COLO668 (cell line): ENCODE measurements at regions not wholly inside any gene's neighbourhood (a gene's known extent, or its start where the extent isn't known, plus 50 kb on each side); places are given as distances from the start of the nearest gene placed in this dataset.

Experiments
- DNase-seq: peaks from one replicate; lab custom pipeline; 2025; ENCODE audit not compliant: unreplicated experiment; lab: John Stamatoyannopoulos, UW

- no peak for DNase-seq
Measured at GRCh38 chr5:2507611-2508010, 243.9 kb downstream of the IRX2 start.

- no peak for DNase-seq
Measured at GRCh38 chr5:2506603-2507002, 244.9 kb downstream of the IRX2 start.

GRCh38 chr5:2505217-2505616 is 246.3 kb downstream of the IRX2 start:
- no peak for DNase-seq

GRCh38 chr5:2502970-2503594 is 248.4 kb downstream of the IRX2 start:
- no peak for DNase-seq

GRCh38 chr5:2499917-2500316 is 251.6 kb downstream of the IRX2 start:
- no peak for DNase-seq

- no peak for DNase-seq
Measured at GRCh38 chr5:2496891-2497290, 254.6 kb downstream of the IRX2 start.

- no peak for DNase-seq
Measured at GRCh38 chr5:2496126-2496525, 255.4 kb downstream of the IRX2 start.

GRCh38 chr5:2493356-2493755 is 258.1 kb downstream of the IRX2 start:
- no peak for DNase-seq

GRCh38 chr5:2492476-2492875 is 259.0 kb downstream of the IRX2 start:
- DNase-seq = no peak

- no peak for DNase-seq
Measured at GRCh38 chr5:2491846-2492245, 259.6 kb downstream of the IRX2 start.

- DNase-seq = no peak
Measured at GRCh38 chr5:2489306-2489705, 262.2 kb downstream of the IRX2 start.

- DNase-seq = no peak
Measured at GRCh38 chr5:2488593-2488992, 262.9 kb downstream of the IRX2 start.

- no peak for DNase-seq
Measured at GRCh38 chr5:2487152-2487763, 264.2 kb downstream of the IRX2 start.

GRCh38 chr5:2486373-2486772 is 265.1 kb downstream of the IRX2 start:
- DNase-seq = no peak

- no peak for DNase-seq
Measured at GRCh38 chr5:2482778-2483177, 268.7 kb downstream of the IRX2 start.

GRCh38 chr5:2480871-2481270 is 270.6 kb downstream of the IRX2 start:
- no peak for DNase-seq

- DNase-seq = no peak
Measured at GRCh38 chr5:2475902-2476301, 275.6 kb downstream of the IRX2 start.

GRCh38 chr5:2472670-2473069 is 278.8 kb downstream of the IRX2 start:
- no peak for DNase-seq

- DNase-seq = no peak
Measured at GRCh38 chr5:2471152-2471879, 280.2 kb downstream of the IRX2 start.

- no peak for DNase-seq
Measured at GRCh38 chr5:2466966-2467365, 284.5 kb downstream of the IRX2 start.

- no peak for DNase-seq
Measured at GRCh38 chr5:2465383-2465782, 286.1 kb downstream of the IRX2 start.

GRCh38 chr5:2464141-2464540 is 287.3 kb downstream of the IRX2 start:
- no peak for DNase-seq
